ENCODE measurements at regions not wholly inside any gene's neighbourhood (a gene's known extent, or its start where the extent isn't known, plus 50 kb on each side); places are given as distances from the start of the nearest gene placed in this dataset.

DNA sequence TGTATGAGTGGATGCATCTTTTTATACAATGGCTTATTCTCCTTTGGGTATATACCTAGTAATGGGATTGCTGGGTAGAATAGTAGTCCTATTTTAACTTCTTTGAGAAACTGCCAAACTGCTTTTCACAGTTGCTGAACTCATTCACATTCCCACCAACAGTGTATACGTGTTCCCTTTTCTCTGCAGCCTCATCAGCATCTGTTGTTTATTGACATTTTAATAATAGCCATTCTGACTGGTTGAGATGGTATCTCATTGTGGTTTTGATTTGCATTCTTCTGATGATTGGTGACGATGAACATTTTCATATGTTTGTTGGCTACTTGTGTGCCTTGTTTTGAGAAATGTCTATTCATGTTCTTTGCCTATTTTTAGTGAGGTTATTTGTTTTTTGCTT is 687.0 kb upstream of the EPHA5 start:
- 72% methylated on average over 2 of the region's 2 CpGs for WGBS, 2 donors
- ATAC-seq (ENCODE audit: insufficient read depth, low FRiP score), result no peak

DNA sequence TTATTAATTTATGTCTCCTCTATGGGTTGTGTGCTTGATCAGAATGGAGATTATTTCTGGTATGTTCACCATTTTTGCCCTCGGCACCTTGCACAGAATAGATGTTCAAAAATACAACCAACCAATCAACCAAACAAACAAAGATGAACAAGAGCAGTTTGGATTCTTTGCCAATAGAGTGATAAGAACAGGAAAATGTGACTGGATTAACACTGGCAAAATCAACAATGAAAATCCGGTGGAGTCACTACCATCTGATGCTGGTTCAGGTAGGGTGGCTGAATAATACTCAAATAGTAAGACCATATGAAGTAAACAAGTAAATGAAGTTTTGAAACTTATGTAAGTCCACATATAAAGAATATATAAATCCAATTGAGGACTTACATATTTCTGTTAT is 685.0 kb upstream of the EPHA5 start:
- no peak for DNase-seq
- Histone ChIP-seq H3K9ac (ENCODE audit: insufficient read depth in 1 of 2, low read length in 2 of 2) (no peak overlapping the region), H3K4me3 (no peak overlapping the region), H3K27me3 (ENCODE audit: control insufficient read depth in 3 of 3, insufficient read depth in 3 of 3, low read length in 2 of 3) (no peaks in the 10 kb centered on the region), H3K36me3 (ENCODE audit: control insufficient read depth in 4 of 4, insufficient read depth in 4 of 4, low read length in 4 of 4) (no peaks in the 10 kb centered on the region), H3K27ac (ENCODE audit: low read depth in 1 of 2, low read length in 1 of 2) (no peak overlapping the region), H3K4me1 (ENCODE audit: control insufficient read depth in 5 of 5, insufficient read depth in 5 of 5, low read length in 5 of 5) (no peaks in the 10 kb centered on the region), H3K9me3 (ENCODE audit: control insufficient read depth in 4 of 4, insufficient read depth in 3 of 4, low read length in 3 of 4) (peaks cover 0 to 4% (median 0%) of the 10 kb centered on the region in 4 donors)
- TF ChIP-seq, protein P1, sequence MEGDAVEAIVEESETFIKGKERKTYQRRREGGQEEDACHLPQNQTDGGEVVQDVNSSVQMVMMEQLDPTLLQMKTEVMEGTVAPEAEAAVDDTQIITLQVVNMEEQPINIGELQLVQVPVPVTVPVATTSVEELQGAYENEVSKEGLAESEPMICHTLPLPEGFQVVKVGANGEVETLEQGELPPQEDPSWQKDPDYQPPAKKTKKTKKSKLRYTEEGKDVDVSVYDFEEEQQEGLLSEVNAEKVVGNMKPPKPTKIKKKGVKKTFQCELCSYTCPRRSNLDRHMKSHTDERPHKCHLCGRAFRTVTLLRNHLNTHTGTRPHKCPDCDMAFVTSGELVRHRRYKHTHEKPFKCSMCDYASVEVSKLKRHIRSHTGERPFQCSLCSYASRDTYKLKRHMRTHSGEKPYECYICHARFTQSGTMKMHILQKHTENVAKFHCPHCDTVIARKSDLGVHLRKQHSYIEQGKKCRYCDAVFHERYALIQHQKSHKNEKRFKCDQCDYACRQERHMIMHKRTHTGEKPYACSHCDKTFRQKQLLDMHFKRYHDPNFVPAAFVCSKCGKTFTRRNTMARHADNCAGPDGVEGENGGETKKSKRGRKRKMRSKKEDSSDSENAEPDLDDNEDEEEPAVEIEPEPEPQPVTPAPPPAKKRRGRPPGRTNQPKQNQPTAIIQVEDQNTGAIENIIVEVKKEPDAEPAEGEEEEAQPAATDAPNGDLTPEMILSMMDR (IDR thresholded peaks at IDR 0.05; ENCODE audit: control extremely low read depth, extremely low read depth), result no peak
- ATAC-seq (ENCODE audit: insufficient read depth, low FRiP score), result no peak
- WGBS, 2 donors, result 63 to 89% methylated on average over 2 of the region's 2 CpGs

More for the DNA sequence above, 687.0 kb upstream of the EPHA5 start:
- Histone ChIP-seq H3K27me3 (ENCODE audit: control insufficient read depth in 3 of 3, insufficient read depth in 3 of 3, low read length in 2 of 3) (no peaks in the 10 kb centered on the region), H3K27ac (ENCODE audit: low read depth in 1 of 2, low read length in 1 of 2) (no peak overlapping the region), H3K9ac (ENCODE audit: insufficient read depth in 1 of 2, low read length in 2 of 2) (no peak overlapping the region), H3K9me3 (ENCODE audit: control insufficient read depth in 4 of 4, insufficient read depth in 3 of 4, low read length in 3 of 4) (peaks cover 0 to 4% (median 0%) of the 10 kb centered on the region in 4 donors), H3K36me3 (ENCODE audit: control insufficient read depth in 4 of 4, insufficient read depth in 4 of 4, low read length in 4 of 4) (no peaks in the 10 kb centered on the region), H3K4me1 (ENCODE audit: control insufficient read depth in 5 of 5, insufficient read depth in 5 of 5, low read length in 5 of 5) (no peaks in the 10 kb centered on the region), H3K4me3 (no peak overlapping the region)
- TF ChIP-seq, protein P1 (IDR thresholded peaks at IDR 0.05; ENCODE audit: control extremely low read depth, extremely low read depth), result no peak
- DNase-seq, result no peak

DNA sequence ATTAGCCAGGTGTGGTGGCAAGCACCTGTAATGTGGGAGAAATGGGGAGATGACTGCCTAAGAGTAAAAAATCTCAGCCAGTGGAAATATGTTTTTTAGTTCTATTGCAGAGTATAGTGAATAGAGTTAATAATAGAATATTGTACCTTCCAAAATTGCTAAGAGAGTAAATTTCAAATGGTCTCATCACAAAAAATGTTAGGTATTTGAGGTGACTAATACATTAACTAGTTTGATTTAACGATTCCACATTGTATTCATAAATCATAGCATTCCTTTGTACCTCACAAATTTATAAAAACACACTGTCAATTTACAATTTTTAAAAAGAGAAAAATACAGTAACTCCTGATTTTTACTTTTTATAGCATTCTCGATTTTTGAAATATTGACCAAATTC is 681.5 kb upstream of the EPHA5 start:
- Histone ChIP-seq H3K9ac (ENCODE audit: insufficient read depth in 1 of 2, low read length in 2 of 2) (no peak overlapping the region), H3K4me1 (ENCODE audit: control insufficient read depth in 5 of 5, insufficient read depth in 5 of 5, low read length in 5 of 5) (no peaks in the 10 kb centered on the region), H3K27ac (ENCODE audit: low read depth in 1 of 2, low read length in 1 of 2) (no peak overlapping the region), H3K27me3 (ENCODE audit: control insufficient read depth in 3 of 3, insufficient read depth in 3 of 3, low read length in 2 of 3) (no peaks in the 10 kb centered on the region), H3K9me3 (ENCODE audit: control insufficient read depth in 4 of 4, insufficient read depth in 3 of 4, low read length in 3 of 4) (peaks cover 0 to 4% (median 0%) of the 10 kb centered on the region in 4 donors), H3K36me3 (ENCODE audit: control insufficient read depth in 4 of 4, insufficient read depth in 4 of 4, low read length in 4 of 4) (no peaks in the 10 kb centered on the region), H3K4me3 (no peak overlapping the region)
- ATAC-seq (ENCODE audit: insufficient read depth, low FRiP score) (no peak), DNase-seq (no peak)
- TF ChIP-seq, protein P1 (IDR thresholded peaks at IDR 0.05; ENCODE audit: control extremely low read depth, extremely low read depth), result no peak
- WGBS, 2 donors, result 70 to 84% methylated on average over 2 of the region's 2 CpGs

DNA sequence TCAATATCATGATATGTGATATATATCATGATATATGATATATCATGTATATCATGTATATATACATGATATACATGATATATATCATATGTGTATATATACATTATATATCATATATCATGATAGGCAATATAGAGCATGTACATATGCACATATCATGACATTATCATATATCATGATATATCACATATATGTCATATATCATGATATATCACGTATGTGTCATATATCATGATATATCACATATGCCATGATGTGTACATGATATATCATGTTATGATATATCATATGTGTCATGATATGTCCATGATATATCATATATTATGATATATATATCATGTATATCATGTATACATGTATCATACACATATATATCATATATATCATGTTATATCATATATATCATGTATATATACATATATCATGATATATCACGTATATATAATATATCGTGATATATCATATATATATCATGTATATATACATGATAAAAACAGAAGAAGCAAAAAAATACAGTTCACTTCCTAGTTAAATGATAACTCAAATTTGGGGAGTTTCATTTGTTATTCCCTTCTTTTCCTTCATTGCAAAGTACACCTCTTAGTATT is 670.1 kb upstream of the EPHA5 start:
- no peak overlapping the region for H3K9ac ChIP-seq (ENCODE audit: insufficient read depth in 1 of 2, low read length in 2 of 2)
- WGBS, 2 donors, result 76 to 92% methylated on average over 3 of the region's 3 CpGs
- no peak for ATAC-seq (ENCODE audit: insufficient read depth, low FRiP score)

More for the DNA sequence above, 670.1 kb upstream of the EPHA5 start:
- Histone ChIP-seq H3K4me3 (no peak overlapping the region), H3K4me1 (ENCODE audit: control insufficient read depth in 5 of 5, insufficient read depth in 5 of 5, low read length in 5 of 5) (no peaks in the 10 kb centered on the region), H3K27ac (ENCODE audit: low read depth in 1 of 2, low read length in 1 of 2) (no peak overlapping the region), H3K36me3 (ENCODE audit: control insufficient read depth in 4 of 4, insufficient read depth in 4 of 4, low read length in 4 of 4) (no peaks in the 10 kb centered on the region), H3K27me3 (ENCODE audit: control insufficient read depth in 3 of 3, insufficient read depth in 3 of 3, low read length in 2 of 3) (no peaks in the 10 kb centered on the region), H3K9me3 (ENCODE audit: control insufficient read depth in 4 of 4, insufficient read depth in 3 of 4, low read length in 3 of 4) (no peaks in the 10 kb centered on the region)
- TF ChIP-seq, protein P1 (IDR thresholded peaks at IDR 0.05; ENCODE audit: control extremely low read depth, extremely low read depth), result no peak
- DNase-seq, result no peak

All from lung (tissue), 11 donors.